ENCODE measurements at regions not wholly inside any gene's neighbourhood (a gene's known extent, or its start where the extent isn't known, plus 50 kb on each side); places are given as distances from the start of the nearest gene placed in this dataset.

DNA sequence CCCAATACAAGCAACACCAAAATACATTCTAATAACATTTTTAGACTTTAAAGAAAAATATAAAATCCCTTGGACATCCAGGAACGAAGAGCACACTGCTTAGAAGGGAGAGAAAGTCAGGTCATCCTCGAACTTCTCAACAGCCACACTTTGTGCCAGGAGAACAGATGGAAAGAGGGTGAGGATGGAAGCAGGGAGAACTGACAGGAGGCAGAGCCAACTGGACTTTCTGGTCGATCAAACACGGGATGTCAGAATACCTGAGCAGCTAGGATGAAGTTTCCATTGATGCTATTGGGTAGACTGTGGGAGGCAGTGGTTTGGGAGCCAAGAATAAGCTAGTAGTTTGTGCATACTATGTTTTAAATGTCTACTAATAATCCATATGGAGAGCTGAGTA is 111.4 kb downstream of the TOMM20 start:
- Mint-ChIP-seq H3K27ac (no peak overlapping the region), H3K36me3 (ENCODE audit: insufficient read depth in 1 of 3, low read depth in 3 of 3) (no peaks in the 10 kb centered on the region), H3K27me3 (ENCODE audit: low read depth) (peaks cover 4% of the 10 kb centered on the region), H3K4me3 (no peak overlapping the region), H3K4me1 (peaks cover 17 to 27% of the 10 kb centered on the region in 2 experiments), H3K9me3 (peaks cover 0 to 4% of the 10 kb centered on the region in 2 experiments; a peak in 2 of 5 replicates)
- Histone ChIP-seq H3K56ac (ENCODE audit: insufficient read length, low read depth, low read length) (no peak overlapping the region), H3K23ac (ENCODE audit: insufficient read length, low read depth, low read length) (no peak overlapping the region), H3K79me1 (ENCODE audit: insufficient read depth, low read depth, low read length, poor library complexity, severe bottlenecking) (no peaks in the 10 kb centered on the region), H2BK120ac (ENCODE audit: low read depth, low read length, poor library complexity, severe bottlenecking) (no peak overlapping the region), H2BK15ac (ENCODE audit: low read depth, low read length) (no peak overlapping the region), H3K27ac (ENCODE audit: insufficient read length, low read depth, low read length) (no peak overlapping the region), H3K79me2 (ENCODE audit: insufficient read depth, low read length) (no peaks in the 10 kb centered on the region), H3K27me3 (ENCODE audit: insufficient read depth, low read length) (no peaks in the 10 kb centered on the region; the same call in 1 of the 2 replicates), H2BK12ac (ENCODE audit: insufficient read length, low read depth, low read length) (no peak overlapping the region), H3K9ac (ENCODE audit: extremely low read depth, insufficient read length, low read length) (no peak overlapping the region), H3K23me2 (ENCODE audit: insufficient read length, low read depth, low read length, poor library complexity, severe bottlenecking) (no peaks in the 10 kb centered on the region), H2AK5ac (ENCODE audit: insufficient read length, low read length) (no peak overlapping the region), H3K14ac (ENCODE audit: insufficient read depth, low read length) (no peak overlapping the region), H3K9me3 (ENCODE audit: control insufficient read depth, low read depth, low read length) (no peaks in the 10 kb centered on the region), H4K20me1 (ENCODE audit: control insufficient read depth, insufficient read depth, insufficient read length) (no peaks in the 10 kb centered on the region), H4K91ac (ENCODE audit: insufficient read length, low read depth, low read length) (no peak overlapping the region), H4K8ac (replicated peaks; ENCODE audit: insufficient read length, low read depth, low read length) (no peak overlapping the region), H3K4me1 (ENCODE audit: insufficient read depth, low read length) (no peaks in the 10 kb centered on the region), H3K4ac (ENCODE audit: low read depth, low read length) (no peak overlapping the region), H2BK5ac (ENCODE audit: insufficient read length, low read length) (no peak overlapping the region), H2AFZ (ENCODE audit: low read length) (no peak overlapping the region), H3K4me2 (ENCODE audit: insufficient read depth, insufficient read length, low read length) (no peak overlapping the region), H2BK20ac (ENCODE audit: low read depth, low read length, poor library complexity, severe bottlenecking) (no peak overlapping the region), H4K5ac (ENCODE audit: insufficient read length, low read depth, low read length) (no peak overlapping the region), H3T11ph (ENCODE audit: low read length) (no peak overlapping the region), H3K18ac (ENCODE audit: insufficient read length, low read depth, low read length) (no peak overlapping the region)
- TF ChIP-seq, protein P1, sequence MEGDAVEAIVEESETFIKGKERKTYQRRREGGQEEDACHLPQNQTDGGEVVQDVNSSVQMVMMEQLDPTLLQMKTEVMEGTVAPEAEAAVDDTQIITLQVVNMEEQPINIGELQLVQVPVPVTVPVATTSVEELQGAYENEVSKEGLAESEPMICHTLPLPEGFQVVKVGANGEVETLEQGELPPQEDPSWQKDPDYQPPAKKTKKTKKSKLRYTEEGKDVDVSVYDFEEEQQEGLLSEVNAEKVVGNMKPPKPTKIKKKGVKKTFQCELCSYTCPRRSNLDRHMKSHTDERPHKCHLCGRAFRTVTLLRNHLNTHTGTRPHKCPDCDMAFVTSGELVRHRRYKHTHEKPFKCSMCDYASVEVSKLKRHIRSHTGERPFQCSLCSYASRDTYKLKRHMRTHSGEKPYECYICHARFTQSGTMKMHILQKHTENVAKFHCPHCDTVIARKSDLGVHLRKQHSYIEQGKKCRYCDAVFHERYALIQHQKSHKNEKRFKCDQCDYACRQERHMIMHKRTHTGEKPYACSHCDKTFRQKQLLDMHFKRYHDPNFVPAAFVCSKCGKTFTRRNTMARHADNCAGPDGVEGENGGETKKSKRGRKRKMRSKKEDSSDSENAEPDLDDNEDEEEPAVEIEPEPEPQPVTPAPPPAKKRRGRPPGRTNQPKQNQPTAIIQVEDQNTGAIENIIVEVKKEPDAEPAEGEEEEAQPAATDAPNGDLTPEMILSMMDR (conservative IDR thresholded peaks at IDR 0.05), result no peak
- DNase-seq, result no peak
- WGBS (ENCODE audit: extremely low coverage, insufficient read length, low lambda C conversion rate), result no CpG with 5 or more reads among the region's 4 CpGs

All from H9 (cell line).